GM18907 (cell line): ENCODE measurements at regions not wholly inside any gene's neighbourhood (a gene's known extent, or its start where the extent isn't known, plus 50 kb on each side); places are given as distances from the start of the nearest gene placed in this dataset.

Source experiments
- ATAC-seq: cut with Tn5 transposase; IDR thresholded peaks from one replicate; pipeline ENCODE4 v1.9.1; 2021; ENCODE audit warnings: mild to moderate bottlenecking, moderate library complexity; ENCODE audit not compliant: unreplicated experiment

- ATAC-seq = no peak
Observed at GRCh38 chr4:124188595-124188994, 523.9 kb downstream of the ANKRD50 start.

- no peak for ATAC-seq
Observed at GRCh38 chr4:124189545-124189944, 523.0 kb downstream of the ANKRD50 start.

GRCh38 chr4:124191329-124191728 is 521.2 kb downstream of the ANKRD50 start:
- ATAC-seq = peak; percentile 52

- ATAC-seq = no peak
Observed at GRCh38 chr4:124192544-124192943, 520.0 kb downstream of the ANKRD50 start.

GRCh38 chr4:124199185-124199584 is 513.3 kb downstream of the ANKRD50 start:
- ATAC-seq = no peak

- no peak for ATAC-seq
Observed at GRCh38 chr4:124199755-124200154, 512.8 kb downstream of the ANKRD50 start.

GRCh38 chr4:124201636-124202035 is 510.9 kb downstream of the ANKRD50 start:
- no peak for ATAC-seq

GRCh38 chr4:124202099-124202498 is 510.4 kb downstream of the ANKRD50 start:
- no peak for ATAC-seq

GRCh38 chr4:124203613-124204238 is 508.8 kb downstream of the ANKRD50 start:
- no peak for ATAC-seq

GRCh38 chr4:124206779-124207605 is 505.5 kb downstream of the ANKRD50 start:
- no peak for ATAC-seq

- ATAC-seq = no peak
Observed at GRCh38 chr4:124209211-124209610, 503.3 kb downstream of the ANKRD50 start.

GRCh38 chr4:124209626-124210025 is 502.9 kb downstream of the ANKRD50 start:
- no peak for ATAC-seq

- no peak for ATAC-seq
Observed at GRCh38 chr4:124210746-124211145, 501.8 kb downstream of the ANKRD50 start.

- ATAC-seq = no peak
Observed at GRCh38 chr4:124212815-124213630, 499.5 kb downstream of the ANKRD50 start.

GRCh38 chr4:124219389-124219788 is 493.1 kb downstream of the ANKRD50 start:
- no peak for ATAC-seq

GRCh38 chr4:124224256-124224655 is 488.3 kb downstream of the ANKRD50 start:
- ATAC-seq = no peak

- no peak for ATAC-seq
Observed at GRCh38 chr4:124227981-124228380, 484.6 kb downstream of the ANKRD50 start.

- no peak for ATAC-seq
Observed at GRCh38 chr4:124230268-124230667, 482.3 kb downstream of the ANKRD50 start.

GRCh38 chr4:124234771-124235170 is 477.8 kb downstream of the ANKRD50 start:
- ATAC-seq = no peak

- ATAC-seq = no peak
Observed at GRCh38 chr4:124243671-124244366, 468.7 kb downstream of the ANKRD50 start.

GRCh38 chr4:124253080-124253479 is 459.5 kb downstream of the ANKRD50 start:
- ATAC-seq = no peak
